Neutrophil (primary cell): ENCODE measurements at regions not wholly inside any gene's neighbourhood (a gene's known extent, or its start where the extent isn't known, plus 50 kb on each side); places are given as distances from the start of the nearest gene placed in this dataset.

Experiments used
- H3K27ac ChIP-seq: fragments of 200-600 bp; sonication (generic); 2 replicates; pipeline ENCODE4 v1.5.1; 2016; ENCODE audit warnings: mild to moderate bottlenecking, moderate library complexity
- H3K27me3 ChIP-seq: fragments of 200-600 bp; sonication (generic); 2 replicates; pipeline ENCODE4 v1.6.0; 2016; ENCODE audit warnings: mild to moderate bottlenecking
- H3K36me3 ChIP-seq: fragments of 200-600 bp; sonication (generic); 2 replicates; pipeline ENCODE4 v1.5.1; 2017
- H3K4me1 ChIP-seq, 2 experiments: fragments of 200-600 bp in 1 of 2; sonication (generic) in 1 of 2; 1 replicate in 1 of 2; 2 replicates in 1 of 2; pipeline versions ENCODE4 v1.5.1 to v1.6.1; 2013 to 2016; ENCODE audit warnings: low read depth in 1 of 2, low read length in 1 of 2, mild to moderate bottlenecking in 1 of 2, moderate library complexity in 1 of 2; ENCODE audit not compliant: control insufficient read depth in 1 of 2, insufficient read depth in 1 of 2
- H3K4me3 ChIP-seq, 2 experiments: fragments of 200-600 bp in 1 of 2; sonication (generic) in 1 of 2; 1 replicate in 1 of 2; 2 replicates in 1 of 2; pipeline ENCODE4 v1.5.1; 2013 to 2016; ENCODE audit warnings: low read depth in 1 of 2, low read length in 1 of 2, mild to moderate bottlenecking in 1 of 2, moderate library complexity in 1 of 2
- H3K9me3 ChIP-seq: fragments of 200-600 bp; sonication (generic); 2 replicates; pipeline ENCODE4 v1.5.1; 2016
- CTCF ChIP-seq: fragments of 200-600 bp; sonication (generic); IDR thresholded peaks from 2 replicates; pipeline ENCODE4 v1.5.1; 2016; ENCODE audit warnings: antibody characterized with exemption

- no peaks in the 10 kb centered on the region for H3K9me3 ChIP-seq
- H3K27me3 ChIP-seq = no peaks in the 10 kb centered on the region
- H3K36me3 ChIP-seq = no peaks in the 10 kb centered on the region
- H3K27ac ChIP-seq = no peak overlapping the region
- no peaks in the 10 kb centered on the region for H3K4me1 ChIP-seq
- TF ChIP-seq CTCF = no peak
- no peak overlapping the region for H3K4me3 ChIP-seq
These were observed 504.9 kb downstream of the TBL1XR1 start for GRCh38 chr3:176692199-176692965.

GRCh38 chr3:176690083-176690869 lies 507.0 kb downstream of the TBL1XR1 start:
- no peak overlapping the region for H3K4me3 ChIP-seq

GRCh38 chr3:176687754-176688153 lies 509.5 kb downstream of the TBL1XR1 start:
- Histone ChIP-seq H3K27me3 (no peaks in the 10 kb centered on the region), H3K27ac (no peak overlapping the region), H3K36me3 (no peaks in the 10 kb centered on the region), H3K4me1 (no peaks in the 10 kb centered on the region), H3K9me3 (no peaks in the 10 kb centered on the region), H3K4me3 (no peak overlapping the region)
- no peak for TF ChIP-seq CTCF

More at GRCh38 chr3:176690083-176690869, 507.0 kb downstream of the TBL1XR1 start:
- no peak overlapping the region for H3K27ac ChIP-seq
- H3K36me3 ChIP-seq = no peaks in the 10 kb centered on the region
- H3K27me3 ChIP-seq = no peaks in the 10 kb centered on the region
- no peaks in the 10 kb centered on the region for H3K4me1 ChIP-seq
- no peak for TF ChIP-seq CTCF
- no peaks in the 10 kb centered on the region for H3K9me3 ChIP-seq

- H3K4me3 ChIP-seq = no peak overlapping the region
- H3K27ac ChIP-seq = no peak overlapping the region
- no peaks in the 10 kb centered on the region for H3K36me3 ChIP-seq
- no peaks in the 10 kb centered on the region for H3K4me1 ChIP-seq
- TF ChIP-seq CTCF = no peak
- no peaks in the 10 kb centered on the region for H3K27me3 ChIP-seq
- no peaks in the 10 kb centered on the region for H3K9me3 ChIP-seq
These were observed 513.9 kb downstream of the TBL1XR1 start for GRCh38 chr3:176683382-176683781.

GRCh38 chr3:176663837-176664831 lies 533.1 kb downstream of the TBL1XR1 start:
- Histone ChIP-seq H3K9me3 (no peaks in the 10 kb centered on the region), H3K36me3 (no peaks in the 10 kb centered on the region), H3K27ac (no peak overlapping the region), H3K4me3 (no peak overlapping the region), H3K4me1 (no peaks in the 10 kb centered on the region), H3K27me3 (no peaks in the 10 kb centered on the region)
- no peak for TF ChIP-seq CTCF
